GM10847 (cell line): ENCODE measurements at regions not wholly inside any gene's neighbourhood (a gene's known extent, or its start where the extent isn't known, plus 50 kb on each side); places are given as distances from the start of the nearest gene placed in this dataset.

Source experiments
- POLR2A ChIP-seq: IDR thresholded peaks from 2 replicates; pipeline ENCODE4 v1.6.1; 2011; ENCODE audit not compliant: insufficient read length; ENCODE audit errors: extremely low read depth

DNA sequence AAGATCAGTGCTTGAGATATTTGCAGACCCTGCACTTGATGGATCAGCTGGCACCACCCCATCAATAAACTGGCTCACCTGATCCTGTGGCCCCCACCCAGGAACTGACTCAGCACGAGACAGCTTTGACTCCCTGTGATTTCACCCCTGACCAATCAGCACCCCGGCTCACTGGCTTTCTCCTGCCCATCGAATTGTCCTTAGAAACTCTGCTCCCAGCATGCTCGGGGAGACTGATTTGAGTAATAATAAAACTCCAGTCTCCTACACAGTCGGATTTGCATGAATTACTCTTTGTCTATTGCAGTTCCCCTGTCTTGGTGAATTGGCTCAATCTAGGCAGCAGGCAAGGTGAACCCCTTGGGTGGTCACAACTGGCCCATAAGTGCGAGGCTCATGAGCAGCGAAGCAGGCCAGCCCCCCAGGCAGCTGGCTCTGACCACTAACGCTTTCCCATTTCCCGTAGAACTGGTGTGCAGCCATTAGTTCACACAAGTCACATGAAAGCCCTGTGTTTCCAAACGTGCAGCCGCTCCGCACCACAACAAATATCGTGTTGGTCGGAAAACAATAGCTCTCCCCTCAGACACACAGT lies 79.6 kb downstream of the RSPH3 start:
- TF ChIP-seq POLR2A, result no peak

GRCh38 chr6:158919865-158920264 lies 80.1 kb downstream of the RSPH3 start:
- no peak for TF ChIP-seq POLR2A

DNA sequence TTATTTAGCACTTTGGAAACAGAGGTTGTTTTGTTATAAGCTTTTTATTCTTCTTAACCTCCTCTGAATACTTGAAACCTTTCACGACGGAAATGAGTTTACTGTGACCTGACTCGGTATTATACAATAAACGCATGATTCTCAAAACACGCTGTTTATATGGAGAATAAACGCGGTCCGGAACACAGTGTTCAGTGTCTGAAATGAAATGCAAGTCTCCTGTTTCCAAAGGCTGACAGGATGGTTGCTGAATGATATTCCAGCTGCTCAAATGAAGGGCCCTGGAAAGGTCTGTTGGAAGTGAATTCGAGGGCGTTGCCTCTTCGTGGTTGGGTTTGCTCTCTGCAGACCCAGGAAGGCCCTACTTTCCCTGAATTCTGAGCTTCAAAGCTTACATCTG lies 83.4 kb downstream of the RSPH3 start:
- no peak for TF ChIP-seq POLR2A

DNA sequence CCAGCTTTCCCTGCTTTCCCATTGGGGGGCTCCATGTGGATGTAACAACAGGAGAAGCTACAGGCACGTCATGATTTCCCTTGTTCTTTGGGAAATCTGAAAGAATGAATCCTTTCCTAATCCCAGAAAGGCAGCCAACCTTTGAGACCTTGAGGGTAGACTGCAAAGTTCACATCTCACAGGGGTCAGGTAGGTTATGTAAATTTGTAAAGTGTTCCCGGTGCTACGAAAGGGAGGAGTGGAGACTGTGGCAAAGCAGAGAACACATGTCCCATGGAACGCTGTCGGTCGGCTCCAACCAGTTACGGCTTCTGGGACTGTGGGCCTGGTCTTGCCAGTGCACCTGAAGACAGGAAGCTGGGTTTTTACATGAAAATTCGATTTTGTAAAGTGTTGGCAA lies 85.1 kb downstream of the RSPH3 start:
- no peak for TF ChIP-seq POLR2A

GRCh38 chr6:158913580-158913979 lies 86.4 kb downstream of the RSPH3 start:
- no peak for TF ChIP-seq POLR2A

DNA sequence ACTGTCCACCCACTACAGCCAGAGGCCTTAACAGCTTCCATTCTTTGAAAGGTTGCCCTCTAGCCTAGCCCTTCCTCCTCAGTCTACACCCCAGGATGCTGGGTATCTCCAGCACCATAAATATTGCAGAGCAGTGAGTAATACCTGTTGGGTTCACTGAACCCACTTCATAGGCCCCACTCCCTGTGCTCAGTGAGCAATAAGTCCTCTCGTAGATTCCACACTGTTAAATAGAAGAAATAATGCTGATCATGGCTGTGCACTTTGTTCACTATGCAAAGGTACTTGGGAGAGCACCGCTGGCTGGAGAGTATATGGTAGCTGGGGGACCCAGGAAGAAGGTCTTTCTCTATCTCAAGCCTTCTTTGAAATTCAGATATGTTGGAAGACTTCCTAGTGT lies 87.3 kb downstream of the RSPH3 start:
- TF ChIP-seq POLR2A, result no peak

GRCh38 chr6:158911746-158912480 lies 88.1 kb downstream of the RSPH3 start:
- no peak for TF ChIP-seq POLR2A

DNA sequence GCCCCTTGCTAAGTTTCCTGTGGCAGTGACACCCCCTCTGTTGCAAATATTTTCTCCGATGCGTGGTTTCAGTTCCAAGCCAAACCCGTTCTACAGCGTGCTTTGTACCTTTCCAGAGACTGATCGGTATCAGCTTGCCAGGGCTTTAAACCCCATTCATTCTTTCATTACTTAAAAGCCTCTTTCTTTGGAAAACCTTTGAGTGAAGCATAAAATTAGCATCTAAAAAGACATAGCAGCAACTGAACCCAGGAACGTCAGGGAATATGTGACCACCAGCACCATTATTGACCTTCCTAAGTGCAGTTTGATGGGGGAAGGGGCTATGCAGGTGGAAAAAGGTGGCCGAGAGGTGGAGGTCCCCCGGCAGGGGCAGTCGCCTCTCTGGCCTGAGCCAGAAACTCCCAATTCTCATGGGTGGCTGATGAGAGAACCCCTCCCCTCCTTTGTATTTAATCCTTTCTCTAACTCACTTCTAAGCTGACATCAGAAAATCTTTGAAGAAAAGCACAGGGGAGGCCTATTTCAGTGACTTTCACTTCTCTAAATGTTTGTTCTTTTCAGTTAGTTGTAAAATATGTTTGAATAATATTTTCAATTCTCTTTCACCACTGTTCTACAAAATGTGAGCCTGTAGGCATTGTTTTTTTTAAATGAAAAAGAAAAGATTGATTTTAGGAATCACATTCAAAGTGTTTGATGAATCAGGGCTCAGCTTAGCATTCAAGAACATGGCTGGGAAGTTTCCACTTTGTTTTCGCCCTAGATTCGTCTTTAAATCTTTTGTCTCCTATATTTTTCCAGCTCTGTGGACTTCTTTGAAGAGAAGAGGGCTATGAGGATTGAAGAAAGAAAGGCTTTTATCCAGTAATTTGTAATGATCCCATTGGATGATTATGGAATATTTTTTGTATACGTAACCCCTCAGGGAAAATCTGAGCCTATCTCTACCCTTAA lies 89.2 kb downstream of the RSPH3 start:
- TF ChIP-seq POLR2A, result no peak

GRCh38 chr6:158909938-158910337 lies 90.1 kb downstream of the RSPH3 start:
- no peak for TF ChIP-seq POLR2A

DNA sequence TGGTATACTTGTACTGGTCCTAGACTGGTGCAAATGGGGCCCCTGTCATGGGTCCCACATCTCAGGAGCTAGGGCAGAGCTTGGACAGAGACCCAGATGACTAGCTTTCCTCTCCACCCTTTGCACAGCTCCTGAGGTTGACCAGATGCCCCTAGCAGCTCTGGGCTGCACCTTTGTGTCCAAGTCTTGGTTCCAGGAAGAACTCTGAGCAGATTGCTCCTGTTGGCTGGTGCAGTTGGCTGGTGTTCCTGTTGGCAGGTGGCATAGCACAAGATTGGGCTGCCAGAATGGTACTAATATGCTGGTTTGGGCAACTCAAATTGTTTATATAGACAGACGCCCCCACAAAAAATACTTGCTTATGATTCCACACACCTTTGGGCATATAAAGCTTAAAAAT lies 89.4 kb upstream of the EZR start:
- no peak for TF ChIP-seq POLR2A

DNA sequence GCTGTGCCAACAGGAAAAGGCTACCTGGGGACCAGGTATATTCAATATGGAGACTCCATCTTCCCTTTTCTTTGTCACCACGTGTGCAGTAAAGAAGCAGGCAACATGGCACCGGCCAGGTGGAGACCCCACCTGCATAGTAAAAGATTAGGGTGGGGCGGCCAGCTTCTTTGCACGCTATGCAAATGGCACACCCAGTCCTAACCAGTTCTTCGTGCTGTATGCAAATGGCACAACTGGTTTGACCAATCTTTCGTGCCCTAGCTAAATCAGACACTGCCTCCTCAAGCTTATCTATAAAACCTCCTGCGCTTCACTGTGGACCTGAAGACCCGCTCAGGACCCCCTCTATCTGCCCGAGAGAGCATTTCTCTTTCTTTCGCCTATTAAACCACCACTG lies 88.8 kb upstream of the EZR start:
- no peak for TF ChIP-seq POLR2A

- no peak for TF ChIP-seq POLR2A
Measured at GRCh38 chr6:158906926-158907325, 87.8 kb upstream of the EZR start.

GRCh38 chr6:158905277-158905676 lies 86.1 kb upstream of the EZR start:
- TF ChIP-seq POLR2A, result no peak

DNA sequence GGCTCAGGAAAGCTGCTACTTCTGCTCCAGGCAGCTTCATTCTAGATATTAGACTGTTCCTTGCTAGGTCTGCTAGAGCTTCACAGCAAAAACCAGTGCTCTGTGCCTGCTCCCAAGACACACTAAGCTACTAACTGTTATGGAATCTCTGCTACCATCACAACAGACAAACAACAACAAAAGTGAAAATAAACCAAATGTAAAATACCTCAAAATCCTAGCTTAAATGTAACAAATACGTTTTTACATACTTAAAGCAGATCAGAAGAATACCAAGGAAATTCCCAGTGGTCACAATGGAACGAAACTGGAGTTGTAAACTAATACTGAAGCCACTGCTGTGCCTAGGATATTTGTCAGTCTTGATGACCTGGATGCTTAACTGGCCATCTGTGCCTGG lies 84.6 kb upstream of the EZR start:
- no peak for TF ChIP-seq POLR2A

- TF ChIP-seq POLR2A, result no peak
Measured at GRCh38 chr6:158900663-158901312, 81.6 kb upstream of the EZR start.
